ENCODE measurements at regions not wholly inside any gene's neighbourhood (a gene's known extent, or its start where the extent isn't known, plus 50 kb on each side); places are given as distances from the start of the nearest gene placed in this dataset.

GRCh38 chr14:100399052-100399849 lies 76.1 kb downstream of the SLC25A47 start:
- DNase-seq (ENCODE audit: low spot score) = no peak

- DNase-seq (ENCODE audit: low spot score) = no peak
These were observed 77.0 kb downstream of the SLC25A47 start for GRCh38 chr14:100400115-100400514.

- DNase-seq (ENCODE audit: low spot score) = no peak
These were observed 78.0 kb downstream of the SLC25A47 start for GRCh38 chr14:100401031-100401692.

- no peak for DNase-seq (ENCODE audit: low spot score)
These were observed 78.7 kb downstream of the SLC25A47 start for GRCh38 chr14:100401792-100402191.

- peak; percentile 42 for DNase-seq (ENCODE audit: low spot score)
These were observed 79.5 kb downstream of the SLC25A47 start for GRCh38 chr14:100402631-100403030.

GRCh38 chr14:100403105-100403504 lies 80.0 kb downstream of the SLC25A47 start:
- no peak for DNase-seq (ENCODE audit: low spot score)

- no peak for DNase-seq (ENCODE audit: low spot score)
These were observed 80.7 kb downstream of the SLC25A47 start for GRCh38 chr14:100403802-100404365.

- no peak for DNase-seq (ENCODE audit: low spot score)
These were observed 81.3 kb downstream of the SLC25A47 start for GRCh38 chr14:100404419-100404818.

GRCh38 chr14:100405760-100406455 lies 82.8 kb downstream of the SLC25A47 start:
- no peak for DNase-seq (ENCODE audit: low spot score)

GRCh38 chr14:100406505-100407131 lies 83.5 kb downstream of the SLC25A47 start:
- DNase-seq (ENCODE audit: low spot score) = no peak

- DNase-seq (ENCODE audit: low spot score) = no peak
These were observed 84.4 kb downstream of the SLC25A47 start for GRCh38 chr14:100407376-100408102.

GRCh38 chr14:100408350-100409002 lies 85.3 kb downstream of the SLC25A47 start:
- DNase-seq (ENCODE audit: low spot score) = peak; percentile 57

GRCh38 chr14:100409003-100409360 lies 85.8 kb downstream of the SLC25A47 start:
- DNase-seq (ENCODE audit: low spot score) = no peak

- DNase-seq (ENCODE audit: low spot score) = no peak
These were observed 86.5 kb downstream of the SLC25A47 start for GRCh38 chr14:100409651-100410050.

- DNase-seq (ENCODE audit: low spot score) = no peak
These were observed 87.0 kb downstream of the SLC25A47 start for GRCh38 chr14:100410056-100410565.

GRCh38 chr14:100413699-100414098 lies 90.6 kb downstream of the SLC25A47 start:
- DNase-seq (ENCODE audit: low spot score) = no peak

GRCh38 chr14:100415226-100415625 lies 92.1 kb downstream of the SLC25A47 start:
- DNase-seq (ENCODE audit: low spot score) = no peak

GRCh38 chr14:100416081-100416680 lies 93.0 kb downstream of the SLC25A47 start:
- no peak for DNase-seq (ENCODE audit: low spot score)

- peak; percentile 63 for DNase-seq (ENCODE audit: low spot score)
These were observed 94.1 kb downstream of the SLC25A47 start for GRCh38 chr14:100416921-100417860.
